Endothelial cell (in vitro differentiated cells): ENCODE measurements at regions not wholly inside any gene's neighbourhood (a gene's known extent, or its start where the extent isn't known, plus 50 kb on each side); places are given as distances from the start of the nearest gene placed in this dataset.

Experiments used
- DNase-seq: peaks from one replicate; pipeline ENCODE4 v3.0.0; 2021; ENCODE audit warnings: low spot score
- H3K27ac Mint-ChIP-seq: one replicate; pipeline ENCODE4 v1.8.0; 2021; ENCODE audit warnings: mixed read lengths, inconsistent platforms; ENCODE audit not compliant: unreplicated experiment
- H3K27me3 Mint-ChIP-seq: one replicate; pipeline ENCODE4 v1.8.0; 2021; ENCODE audit warnings: mild to moderate bottlenecking, moderate library complexity, mixed read lengths, inconsistent platforms; ENCODE audit not compliant: unreplicated experiment
- H3K36me3 Mint-ChIP-seq: one replicate; pipeline ENCODE4 v1.8.0; 2021; ENCODE audit warnings: mild to moderate bottlenecking, low read depth, mixed read lengths, inconsistent platforms; ENCODE audit not compliant: unreplicated experiment
- H3K4me1 Mint-ChIP-seq: one replicate; pipeline ENCODE4 v1.8.0; 2021; ENCODE audit warnings: mild to moderate bottlenecking, mixed read lengths, inconsistent platforms; ENCODE audit not compliant: unreplicated experiment
- H3K4me3 Mint-ChIP-seq: one replicate; pipeline ENCODE4 v1.8.0; 2021; ENCODE audit warnings: mild to moderate bottlenecking, mixed read lengths, inconsistent platforms; ENCODE audit not compliant: unreplicated experiment
- H3K9me3 Mint-ChIP-seq: one replicate; pipeline ENCODE4 v1.8.0; 2021; ENCODE audit warnings: mixed read lengths, inconsistent platforms; ENCODE audit not compliant: unreplicated experiment
- CTCF ChIP-seq: fragments of 200-600 bp; sonication (generic); IDR thresholded peaks from one replicate; pipeline ENCODE4 v1.5.0; 2021; ENCODE audit warnings: antibody characterized with exemption; ENCODE audit not compliant: unreplicated experiment

GRCh38 chr19:30923096-30923495, 426.1 kb downstream of the TSHZ3 start:
- DNase-seq, result no peak
- Mint-ChIP-seq H3K27ac (no peak overlapping the region), H3K27me3 (no peaks in the 10 kb centered on the region), H3K36me3 (peaks cover 8% of the 10 kb centered on the region), H3K4me3 (no peak overlapping the region), H3K9me3 (no peaks in the 10 kb centered on the region), H3K4me1 (peaks cover 10% of the 10 kb centered on the region)
- TF ChIP-seq CTCF, result no peak

- Mint-ChIP-seq H3K4me3 (no peak overlapping the region), H3K4me1 (peaks cover 20% of the 10 kb centered on the region), H3K9me3 (no peaks in the 10 kb centered on the region), H3K36me3 (no peaks in the 10 kb centered on the region), H3K27me3 (no peaks in the 10 kb centered on the region), H3K27ac (no peak overlapping the region)
- DNase-seq, result no peak
- no peak for TF ChIP-seq CTCF
Observed at GRCh38 chr19:30920222-30920621, 429.0 kb downstream of the TSHZ3 start.

DNA sequence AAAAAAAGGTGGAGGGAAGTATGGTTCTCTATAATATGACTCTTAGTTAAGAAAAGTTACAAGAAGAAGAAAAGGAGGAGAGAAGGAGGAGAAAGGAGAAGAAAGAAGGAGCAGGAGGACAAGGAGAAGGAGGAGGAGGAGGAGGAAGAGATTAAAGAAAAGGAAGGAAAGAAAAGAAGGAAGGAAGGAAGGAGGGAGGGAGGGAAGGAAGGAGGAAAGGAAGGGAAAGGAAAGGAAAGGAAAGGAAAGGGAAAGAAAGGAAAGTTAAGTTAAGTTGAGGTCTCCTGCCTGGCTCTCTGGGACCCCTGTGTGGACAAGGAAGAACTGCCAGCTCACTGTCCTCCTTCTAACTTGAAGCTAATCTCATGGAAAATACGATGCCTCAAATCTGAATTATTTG, 429.5 kb downstream of the TSHZ3 start:
- H3K27ac Mint-ChIP-seq, result no peak overlapping the region
- peaks cover under 1% of the 10 kb centered on the region for H3K27me3 Mint-ChIP-seq
- no peak for TF ChIP-seq CTCF
- no peaks in the 10 kb centered on the region for H3K36me3 Mint-ChIP-seq
- no peak for DNase-seq
- H3K4me1 Mint-ChIP-seq, result peaks cover 25% of the 10 kb centered on the region
- H3K4me3 Mint-ChIP-seq, result no peak overlapping the region
- H3K9me3 Mint-ChIP-seq, result no peaks in the 10 kb centered on the region

- H3K9me3 Mint-ChIP-seq, result no peaks in the 10 kb centered on the region
- H3K27me3 Mint-ChIP-seq, result peaks cover 2% of the 10 kb centered on the region
- DNase-seq, result no peak
- no peak overlapping the region for H3K4me3 Mint-ChIP-seq
- no peak for TF ChIP-seq CTCF
- peaks cover 50% of the 10 kb centered on the region for H3K4me1 Mint-ChIP-seq
- no peak overlapping the region for H3K27ac Mint-ChIP-seq
- no peaks in the 10 kb centered on the region for H3K36me3 Mint-ChIP-seq
Observed at GRCh38 chr19:30916238-30916637, 433.0 kb downstream of the TSHZ3 start.

GRCh38 chr19:30911491-30911890, 437.7 kb downstream of the TSHZ3 start:
- TF ChIP-seq CTCF, result no peak
- peak overlapping the region; percentile 39 for H3K27ac Mint-ChIP-seq
- no peak for DNase-seq
- H3K27me3 Mint-ChIP-seq, result peaks cover 2% of the 10 kb centered on the region
- H3K4me3 Mint-ChIP-seq, result no peak overlapping the region
- no peaks in the 10 kb centered on the region for H3K9me3 Mint-ChIP-seq
- H3K4me1 Mint-ChIP-seq, result peaks cover 48% of the 10 kb centered on the region
- no peaks in the 10 kb centered on the region for H3K36me3 Mint-ChIP-seq
